ENCODE measurements at regions not wholly inside any gene's neighbourhood (a gene's known extent, or its start where the extent isn't known, plus 50 kb on each side); places are given as distances from the start of the nearest gene placed in this dataset.

- peak; percentile 71 for DNase-seq
These were observed 715.1 kb downstream of the CDH11 start for GRCh38 chr16:64406770-64407181.

DNA sequence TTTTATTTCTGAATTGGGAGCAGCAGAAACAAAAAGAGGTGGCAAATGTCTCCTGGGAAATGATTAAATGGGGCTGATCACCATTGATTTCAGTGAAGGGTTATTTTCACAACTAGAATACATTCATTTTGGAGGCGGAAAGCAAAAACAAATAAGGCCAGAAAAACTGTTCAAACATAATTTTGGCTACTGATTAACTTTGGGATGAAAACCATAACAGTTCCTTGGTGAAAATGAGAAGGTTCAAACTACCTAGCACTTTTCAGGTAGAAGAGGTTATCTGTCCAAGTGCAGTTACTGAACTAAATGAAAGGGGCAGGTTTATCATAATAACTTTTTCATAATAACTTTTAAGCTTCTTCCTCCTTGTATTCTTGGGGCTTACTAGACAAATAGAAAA lies 718.5 kb downstream of the CDH11 start:
- no peak for DNase-seq

DNA sequence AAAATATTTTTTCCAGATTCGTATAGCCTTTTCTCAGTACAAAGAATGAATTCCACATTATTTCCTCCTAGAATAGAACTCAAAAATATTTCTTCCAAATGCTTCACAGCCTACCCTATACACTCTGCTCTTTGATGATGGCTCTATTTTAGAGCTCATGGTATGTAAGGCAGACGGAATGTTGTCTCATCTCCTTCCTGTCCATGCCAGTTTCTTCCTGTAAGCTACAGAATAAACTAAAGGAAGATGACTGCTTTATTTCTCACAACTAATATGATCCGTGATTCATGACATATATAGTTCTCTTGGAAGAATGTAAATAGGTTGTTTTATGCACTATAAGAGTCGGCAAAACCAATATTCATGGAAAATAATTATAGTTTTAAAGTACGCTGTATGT lies 723.1 kb downstream of the CDH11 start:
- DNase-seq = no peak

GRCh38 chr16:64397945-64398508 lies 723.8 kb downstream of the CDH11 start:
- DNase-seq = no peak

- DNase-seq = no peak
These were observed 724.8 kb downstream of the CDH11 start for GRCh38 chr16:64397042-64397441.

DNA sequence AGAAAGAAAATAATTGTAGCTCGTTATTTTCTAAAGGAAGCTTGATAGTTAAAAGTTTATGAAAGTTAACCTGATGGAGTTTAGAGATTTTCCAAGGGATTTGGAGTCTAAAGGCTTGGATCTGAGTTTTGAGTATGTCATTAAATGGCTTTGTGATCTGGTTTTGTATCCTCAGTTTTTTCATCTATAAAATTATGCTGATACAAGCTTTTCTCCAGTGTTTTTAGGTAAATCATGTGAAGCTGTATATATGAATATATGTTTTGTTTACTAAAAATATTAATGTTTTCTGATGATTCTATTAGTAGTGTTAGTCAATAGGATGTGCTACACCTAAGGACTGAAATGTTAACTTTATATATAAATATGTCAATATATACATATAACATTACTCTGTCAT lies 727.8 kb downstream of the CDH11 start:
- DNase-seq = no peak

DNA sequence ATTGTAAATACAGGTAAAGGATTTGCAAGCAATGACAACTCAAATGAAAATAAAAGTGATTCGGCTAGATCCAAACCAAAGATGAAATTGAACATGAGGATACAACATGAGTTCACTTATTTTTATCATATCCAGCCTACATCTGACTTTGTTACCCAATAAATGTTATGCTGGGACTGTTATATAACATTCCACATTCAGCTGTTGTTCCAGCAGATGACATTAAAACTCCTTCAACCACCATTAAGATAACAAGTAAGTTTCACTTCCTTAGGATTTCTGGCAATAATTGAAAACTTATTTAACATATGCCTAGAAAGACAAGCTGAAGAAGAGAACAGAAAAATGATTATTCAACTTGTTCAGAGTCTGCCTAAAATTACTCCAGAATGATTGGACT lies 729.4 kb downstream of the CDH11 start:
- DNase-seq = peak; percentile 19

GRCh38 chr16:64391063-64391600 lies 730.7 kb downstream of the CDH11 start:
- DNase-seq = no peak

- DNase-seq = no peak
These were observed 731.8 kb downstream of the CDH11 start for GRCh38 chr16:64390102-64390501.

DNA sequence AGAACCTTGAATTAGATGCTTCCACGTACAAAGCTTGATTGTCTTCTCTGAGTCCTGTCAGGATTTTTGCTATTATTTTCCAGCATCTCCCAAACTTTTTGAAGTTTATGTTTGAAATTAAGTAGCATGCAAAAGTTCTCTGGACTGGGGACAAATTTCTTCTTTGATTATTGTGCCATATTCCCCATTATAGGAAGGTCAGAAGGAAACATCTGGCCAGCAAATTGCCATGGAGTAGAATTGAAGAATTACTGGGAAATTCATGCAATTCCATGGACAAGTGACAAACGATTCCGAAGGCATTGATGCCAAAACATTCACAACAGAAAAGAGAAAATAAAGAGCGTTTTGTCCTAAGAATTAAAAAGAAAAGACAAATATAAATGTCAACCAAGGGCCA lies 737.2 kb downstream of the CDH11 start:
- DNase-seq = no peak

DNA sequence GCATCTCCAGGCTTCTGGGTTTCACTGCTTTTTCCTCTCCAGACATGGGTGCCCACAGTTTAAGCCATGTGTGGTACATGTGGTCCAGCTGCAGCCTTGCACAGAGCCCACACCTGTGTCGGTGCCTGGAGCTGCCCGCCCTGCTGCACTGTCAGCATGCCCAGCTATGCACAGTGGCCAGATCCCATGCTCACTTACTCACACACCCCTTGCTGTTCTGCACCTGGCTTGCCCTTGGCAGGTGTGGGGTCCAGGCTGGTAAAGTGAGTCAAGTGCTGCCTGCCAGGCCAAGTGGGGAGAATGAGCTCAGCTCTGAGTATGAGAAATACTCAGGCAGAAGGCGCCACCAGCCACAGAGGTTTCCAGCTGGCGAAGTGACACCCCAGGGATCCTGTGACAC lies 739.9 kb downstream of the CDH11 start:
- no peak for DNase-seq

GRCh38 chr16:64380751-64381150 lies 741.1 kb downstream of the CDH11 start:
- no peak for DNase-seq

- no peak for DNase-seq
These were observed 746.4 kb downstream of the CDH11 start for GRCh38 chr16:64375391-64375980.

DNA sequence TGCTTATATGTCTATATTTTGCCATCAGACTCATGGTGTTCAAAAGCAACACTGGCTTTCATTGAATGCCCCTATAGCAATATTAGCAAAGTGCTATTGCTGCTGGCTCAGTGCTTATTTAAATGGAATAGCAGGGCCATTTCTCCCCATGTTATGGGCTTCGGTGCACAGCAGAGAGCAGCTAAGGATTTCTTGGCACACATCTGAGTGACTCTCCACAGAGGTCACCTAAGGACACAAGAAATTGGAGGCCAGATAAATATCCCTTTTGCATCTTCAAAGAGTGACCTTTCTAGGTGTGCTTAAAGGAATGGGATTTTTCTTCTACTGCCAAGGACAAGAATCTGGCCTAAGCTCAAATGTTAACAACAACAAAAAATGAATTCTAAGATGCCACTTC lies 751.8 kb downstream of the CDH11 start:
- no peak for DNase-seq

DNA sequence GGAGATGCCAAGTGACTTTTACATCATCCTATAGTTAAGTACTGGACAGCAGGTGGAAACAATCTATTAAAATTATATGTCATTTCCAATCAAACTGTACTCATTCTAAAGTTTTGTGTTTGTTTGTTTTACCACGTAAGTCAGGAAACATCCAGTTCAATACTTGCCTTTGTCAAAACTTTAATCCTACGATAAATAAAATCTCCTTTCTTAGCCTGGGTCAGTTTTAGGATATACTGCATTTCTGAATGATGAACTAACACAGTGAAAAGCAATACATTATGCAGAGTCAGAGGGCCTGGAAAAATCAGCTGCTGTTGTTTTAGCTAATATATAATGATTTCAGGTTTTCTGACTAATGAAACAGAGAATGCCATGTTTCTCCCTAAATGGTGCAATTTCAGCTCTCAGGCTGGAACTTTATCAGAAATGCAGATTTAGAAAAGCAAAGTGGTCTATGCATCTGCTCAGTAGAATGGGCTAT lies 756.4 kb downstream of the CDH11 start:
- no peak for DNase-seq

- no peak for DNase-seq
These were observed 757.0 kb downstream of the CDH11 start for GRCh38 chr16:64364894-64365293.

DNA sequence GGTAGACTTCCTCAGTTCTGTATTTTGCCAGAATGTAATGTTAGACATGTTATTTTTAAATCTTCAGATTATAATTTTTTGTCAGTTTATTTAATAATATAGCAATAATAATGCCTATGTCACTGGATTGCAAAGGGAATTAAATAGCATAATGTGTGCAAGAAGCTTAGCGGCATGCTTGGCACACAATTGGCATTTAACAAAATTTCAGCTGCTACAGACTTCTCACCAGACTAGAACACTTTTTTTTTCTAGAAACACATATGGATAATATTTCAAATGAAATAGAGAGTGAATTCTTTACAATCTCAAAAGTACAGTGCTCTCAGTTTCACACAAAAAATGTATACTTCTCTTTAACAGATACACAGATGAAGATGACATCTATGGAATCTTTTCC lies 757.4 kb downstream of the CDH11 start:
- no peak for DNase-seq

DNA sequence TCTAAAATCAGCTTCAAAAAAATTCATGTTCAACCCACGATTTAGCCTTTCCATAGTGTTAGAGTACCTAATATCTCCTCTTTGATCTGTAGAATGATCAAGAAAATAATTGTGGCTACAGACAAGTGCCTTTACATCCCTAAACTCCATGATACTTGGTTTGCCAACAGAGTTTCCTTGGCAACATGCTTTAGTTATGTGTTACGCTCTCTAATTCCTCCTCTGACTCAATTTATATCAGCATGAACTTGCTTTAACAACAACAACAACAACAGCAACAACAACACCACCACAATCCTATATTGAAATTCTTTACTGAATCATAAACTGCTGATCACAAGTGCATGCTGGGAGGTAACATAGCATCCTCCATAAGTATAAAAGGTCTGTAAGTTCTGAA lies 757.8 kb downstream of the CDH11 start:
- no peak for DNase-seq

DNA sequence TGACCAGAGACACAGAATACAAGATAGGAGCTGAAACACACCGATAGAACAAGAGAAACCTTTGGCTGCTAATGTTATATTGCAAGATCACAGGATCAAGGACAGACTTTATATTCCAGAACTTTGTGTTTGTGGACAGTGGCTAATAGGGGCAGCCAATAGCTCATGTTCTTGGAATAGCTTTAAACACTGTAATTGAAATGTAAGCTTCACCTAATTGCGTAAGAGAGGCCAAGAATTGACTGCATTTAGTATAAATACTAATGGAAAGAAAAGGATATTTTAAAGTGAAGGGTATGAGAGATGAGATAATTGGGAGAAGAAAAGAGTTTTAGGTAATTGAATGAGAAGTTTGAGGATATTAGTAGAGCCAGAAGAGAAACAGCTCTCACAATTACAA lies 758.8 kb downstream of the CDH11 start:
- DNase-seq = no peak

DNA sequence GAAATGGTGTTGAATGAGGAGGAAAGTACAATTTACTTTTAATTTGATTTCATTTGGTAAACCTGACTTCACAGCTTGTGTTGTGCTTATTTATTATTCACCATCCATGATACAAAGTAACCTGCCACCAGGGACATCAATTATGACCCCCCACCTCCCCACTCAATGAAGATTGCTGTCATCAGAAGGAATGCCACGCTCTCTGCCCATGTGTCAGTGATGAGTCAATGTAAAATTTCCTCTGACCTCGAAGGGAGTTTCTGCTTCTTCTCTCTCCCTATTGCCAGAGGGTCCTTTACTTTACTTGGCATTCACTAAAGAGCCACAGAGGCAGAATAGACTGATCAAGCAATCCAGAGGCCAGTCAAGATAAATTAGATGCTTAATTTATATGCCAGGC lies 759.7 kb downstream of the CDH11 start:
- no peak for DNase-seq

GRCh38 chr16:64361753-64362152 lies 760.1 kb downstream of the CDH11 start:
- DNase-seq = peak; percentile 77

DNA sequence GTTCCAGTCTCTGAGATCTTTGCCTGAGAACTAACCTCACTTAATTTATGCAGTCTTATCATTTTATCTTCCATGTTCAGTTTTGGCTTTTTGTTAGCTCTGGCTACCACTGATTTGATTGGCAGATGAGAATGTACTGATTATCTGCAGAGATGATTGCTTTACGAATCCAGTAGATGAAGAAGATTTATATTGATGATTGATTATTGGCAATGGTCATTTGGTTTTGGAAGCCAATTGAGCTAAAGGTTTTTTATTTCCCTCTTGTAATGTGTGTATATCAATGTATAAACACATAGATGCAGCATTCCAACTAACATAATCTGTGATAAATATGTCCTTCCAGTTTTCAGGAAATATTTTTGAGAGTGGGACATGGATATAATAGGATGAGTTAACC lies 763.6 kb downstream of the CDH11 start:
- peak; percentile 54 for DNase-seq

DNA sequence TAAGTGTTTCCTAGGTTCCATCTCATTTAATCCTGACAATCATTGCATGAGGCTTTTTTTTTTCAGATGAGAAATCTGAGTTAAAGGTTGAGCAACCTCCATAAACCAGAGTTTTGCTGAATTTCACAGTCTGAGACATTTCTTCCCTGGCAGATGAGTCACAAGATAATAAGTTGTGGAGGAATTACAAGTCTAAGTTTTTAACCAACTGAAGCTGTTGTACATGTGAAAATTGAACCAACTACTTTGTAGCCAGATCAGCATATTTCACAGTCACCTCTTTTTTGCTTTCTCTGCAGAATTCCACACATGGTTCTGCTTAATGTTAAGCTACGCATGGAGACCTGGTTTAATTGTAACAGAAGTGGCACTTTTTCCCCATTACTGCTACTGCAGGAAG lies 765.6 kb downstream of the CDH11 start:
- no peak for DNase-seq

DNA sequence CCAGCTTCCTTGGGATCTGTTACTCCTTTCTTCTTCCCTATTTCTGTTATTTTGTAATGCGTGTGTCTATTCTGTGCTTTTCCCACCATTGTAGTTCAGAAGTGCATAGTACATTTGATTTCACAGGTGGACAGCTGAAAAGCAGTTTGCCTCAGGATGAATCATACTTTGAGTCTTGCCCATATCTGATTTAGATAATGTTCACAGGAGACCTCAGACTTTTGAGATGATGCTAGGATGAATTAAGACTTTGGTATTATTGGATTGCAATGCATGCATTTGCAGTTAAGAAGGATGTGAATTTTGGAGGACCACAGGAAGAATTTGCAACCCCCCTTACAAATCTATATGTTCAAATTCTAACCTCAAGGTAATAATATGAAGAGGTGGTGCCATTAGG lies 769.6 kb downstream of the CDH11 start:
- no peak for DNase-seq

Measured in skin of body (tissue), 1 donor.